WTC11 (cell line): ENCODE measurements at regions not wholly inside any gene's neighbourhood (a gene's known extent, or its start where the extent isn't known, plus 50 kb on each side); places are given as distances from the start of the nearest gene placed in this dataset.

Source experiments
- ATF3 ChIP-seq: sonication (generic); formaldehyde crosslinking; conservative IDR thresholded peaks from 2 replicates; pipeline ENCODE4 v1.8.1; 2022; ENCODE audit warnings: mild to moderate bottlenecking, missing genetic modification reagents
- CBFB ChIP-seq: sonication (generic); formaldehyde crosslinking; IDR thresholded peaks from 2 replicates; pipeline ENCODE4 v1.8.1; 2022; ENCODE audit warnings: mild to moderate bottlenecking, low read depth, missing genetic modification reagents
- CREM ChIP-seq: sonication (generic); formaldehyde crosslinking; IDR thresholded peaks from 2 replicates; pipeline ENCODE4 v1.8.1; 2022; ENCODE audit warnings: mild to moderate bottlenecking, missing genetic modification reagents, moderate library complexity
- CTCF ChIP-seq: fragments of 200-600 bp; IDR thresholded peaks from 2 replicates; pipeline ENCODE4 v1.8.0; 2022; ENCODE audit warnings: antibody characterized with exemption
- E2F5 ChIP-seq: sonication (generic); formaldehyde crosslinking; IDR thresholded peaks from 2 replicates; pipeline ENCODE4 v1.8.1; 2022; ENCODE audit warnings: mild to moderate bottlenecking, moderate library complexity, missing genetic modification reagents
- GABPB1 ChIP-seq: sonication (generic); formaldehyde crosslinking; IDR thresholded peaks from 2 replicates; pipeline ENCODE4 v1.8.1; 2023; ENCODE audit warnings: mild to moderate bottlenecking, missing genetic modification reagents
- IRF2 ChIP-seq: sonication (generic); formaldehyde crosslinking; IDR thresholded peaks from 2 replicates; pipeline ENCODE4 v1.8.0; 2022; ENCODE audit warnings: low read depth, missing genetic modification reagents, borderline replicate concordance
- JUN ChIP-seq: sonication (generic); formaldehyde crosslinking; IDR thresholded peaks from 2 replicates; pipeline ENCODE4 v1.8.0; 2023; ENCODE audit warnings: mild to moderate bottlenecking, missing genetic modification reagents
- MAX ChIP-seq: sonication (generic); formaldehyde crosslinking; IDR thresholded peaks from 2 replicates; pipeline ENCODE4 v1.8.0; 2022; ENCODE audit warnings: mild to moderate bottlenecking, missing genetic modification reagents
- PRDM15 ChIP-seq: sonication (generic); formaldehyde crosslinking; IDR thresholded peaks from 2 replicates; pipeline ENCODE4 v1.8.0; 2022; ENCODE audit warnings: missing genetic modification reagents
- TCF7 ChIP-seq: sonication (generic); formaldehyde crosslinking; IDR thresholded peaks from 2 replicates; pipeline ENCODE4 v1.8.0; 2022; ENCODE audit warnings: mild to moderate bottlenecking, low read depth, missing genetic modification reagents, moderate library complexity
- TP53 ChIP-seq: sonication (generic); formaldehyde crosslinking; IDR thresholded peaks from 2 replicates; pipeline ENCODE4 v1.8.1; 2023; ENCODE audit warnings: mild to moderate bottlenecking, missing genetic modification reagents
- USF1 ChIP-seq: sonication (generic); formaldehyde crosslinking; IDR thresholded peaks from 2 replicates; pipeline ENCODE4 v1.8.0; 2022; ENCODE audit warnings: mild to moderate bottlenecking, missing genetic modification reagents
- ZNF532 ChIP-seq: fragments of 250-450 bp; sonication (Bioruptor Pico); IDR thresholded peaks from 2 replicates; pipeline ENCODE4 v1.9.0; 2021; ENCODE audit warnings: mild to moderate bottlenecking, borderline replicate concordance

GRCh38 chr18:25608091-25608490 lies 256.1 kb upstream of the ZNF521 start:
- TF ChIP-seq CTCF (no peak), CBFB (no peak), USF1 (CRISPR knock-in tag) (no peak), CREM (no peak), GABPB1 (CRISPR knock-in tag) (no peak), TP53 (CRISPR knock-in tag) (no peak), IRF2 (CRISPR knock-in tag) (no peak), ATF3 (CRISPR knock-in tag) (no peak), PRDM15 (CRISPR knock-in tag) (no peak), JUN (CRISPR knock-in tag) (no peak), E2F5 (CRISPR knock-in tag) (no peak), ZNF532 (CRISPR knock-in tag) (no peak), MAX (CRISPR knock-in tag) (no peak), TCF7 (CRISPR knock-in tag) (no peak)
